ENCODE measurements at regions not wholly inside any gene's neighbourhood (a gene's known extent, or its start where the extent isn't known, plus 50 kb on each side); places are given as distances from the start of the nearest gene placed in this dataset.

- H3K4me2 ChIP-seq (ENCODE audit: insufficient read depth, low read length), result no peak overlapping the region
- H3K4me3 ChIP-seq (ENCODE audit: insufficient read depth, low read length), result no peak overlapping the region
- no peaks in the 10 kb centered on the region for H3K36me3 ChIP-seq (ENCODE audit: insufficient read depth, low read length)
- no peak for TF ChIP-seq CTCF (IDR thresholded peaks at IDR 0.05; ENCODE audit: extremely low read depth, low read depth, low read length)
- DNase-seq (ENCODE audit: insufficient read length, low spot score, missing footprints), result no peak
- no peaks in the 10 kb centered on the region for H3K4me1 ChIP-seq (ENCODE audit: insufficient read depth, low read length)
- no peaks in the 10 kb centered on the region for H3K79me2 ChIP-seq (ENCODE audit: insufficient read depth, low read length)
- no peak overlapping the region for H2AFZ ChIP-seq (ENCODE audit: low read length)
- no peaks in the 10 kb centered on the region for H3K9me3 ChIP-seq (ENCODE audit: low read depth, low read length)
- H3K27ac ChIP-seq (ENCODE audit: low read depth, low read length), result no peak overlapping the region
- no peaks in the 10 kb centered on the region for H3K27me3 ChIP-seq (ENCODE audit: insufficient read depth, low read length)
- no peaks in the 10 kb centered on the region for H4K20me1 ChIP-seq (ENCODE audit: insufficient read depth, low read length)
Measured at GRCh38 chr1:163863731-163864130, 542.0 kb downstream of the NUF2 start.

GRCh38 chr1:163864207-163864606, 542.5 kb downstream of the NUF2 start:
- TF ChIP-seq CTCF (IDR thresholded peaks at IDR 0.05; ENCODE audit: extremely low read depth, low read depth, low read length), result no peak

DNA sequence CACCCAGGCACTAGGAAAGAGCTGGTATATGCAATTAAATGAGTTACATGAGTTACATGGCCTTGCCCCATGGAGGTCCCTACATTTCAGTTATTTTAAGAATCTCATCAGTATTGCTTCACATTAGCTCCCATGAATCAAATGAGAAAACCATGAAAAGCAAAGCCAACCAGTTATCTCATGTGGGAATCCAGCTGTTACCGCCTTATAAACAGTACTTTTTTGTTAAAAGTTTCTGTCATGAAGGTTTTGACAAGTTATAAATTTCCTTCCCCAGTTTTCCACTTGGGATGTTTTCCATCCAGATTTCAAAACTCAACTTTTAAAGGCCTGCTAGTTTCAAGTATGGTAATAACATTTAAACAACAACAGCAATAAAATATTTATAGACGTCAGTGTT, 544.8 kb downstream of the NUF2 start:
- H3K27me3 ChIP-seq (ENCODE audit: insufficient read depth, low read length), result no peaks in the 10 kb centered on the region
- TF ChIP-seq CTCF (IDR thresholded peaks at IDR 0.05; ENCODE audit: extremely low read depth, low read depth, low read length), result no peak
- H2AFZ ChIP-seq (ENCODE audit: low read length), result no peak overlapping the region
- no peak for DNase-seq (ENCODE audit: insufficient read length, low spot score, missing footprints)
- H4K20me1 ChIP-seq (ENCODE audit: insufficient read depth, low read length), result no peaks in the 10 kb centered on the region
- H3K27ac ChIP-seq (ENCODE audit: low read depth, low read length), result no peak overlapping the region
- H3K4me2 ChIP-seq (ENCODE audit: insufficient read depth, low read length), result no peak overlapping the region
- H3K36me3 ChIP-seq (ENCODE audit: insufficient read depth, low read length), result no peaks in the 10 kb centered on the region
- no peaks in the 10 kb centered on the region for H3K79me2 ChIP-seq (ENCODE audit: insufficient read depth, low read length)
- H3K4me1 ChIP-seq (ENCODE audit: insufficient read depth, low read length), result no peaks in the 10 kb centered on the region
- no peaks in the 10 kb centered on the region for H3K9me3 ChIP-seq (ENCODE audit: low read depth, low read length)
- no peak overlapping the region for H3K4me3 ChIP-seq (ENCODE audit: insufficient read depth, low read length)

More at GRCh38 chr1:163864207-163864606, 542.5 kb downstream of the NUF2 start:
- no peak overlapping the region for H2AFZ ChIP-seq (ENCODE audit: low read length)
- no peaks in the 10 kb centered on the region for H3K36me3 ChIP-seq (ENCODE audit: insufficient read depth, low read length)
- no peaks in the 10 kb centered on the region for H3K27me3 ChIP-seq (ENCODE audit: insufficient read depth, low read length)
- H3K27ac ChIP-seq (ENCODE audit: low read depth, low read length), result no peak overlapping the region
- H3K4me2 ChIP-seq (ENCODE audit: insufficient read depth, low read length), result no peak overlapping the region
- H3K4me3 ChIP-seq (ENCODE audit: insufficient read depth, low read length), result no peak overlapping the region
- H3K79me2 ChIP-seq (ENCODE audit: insufficient read depth, low read length), result no peaks in the 10 kb centered on the region
- DNase-seq (ENCODE audit: insufficient read length, low spot score, missing footprints), result no peak
- no peaks in the 10 kb centered on the region for H4K20me1 ChIP-seq (ENCODE audit: insufficient read depth, low read length)
- H3K4me1 ChIP-seq (ENCODE audit: insufficient read depth, low read length), result no peaks in the 10 kb centered on the region
- no peaks in the 10 kb centered on the region for H3K9me3 ChIP-seq (ENCODE audit: low read depth, low read length)

DNA sequence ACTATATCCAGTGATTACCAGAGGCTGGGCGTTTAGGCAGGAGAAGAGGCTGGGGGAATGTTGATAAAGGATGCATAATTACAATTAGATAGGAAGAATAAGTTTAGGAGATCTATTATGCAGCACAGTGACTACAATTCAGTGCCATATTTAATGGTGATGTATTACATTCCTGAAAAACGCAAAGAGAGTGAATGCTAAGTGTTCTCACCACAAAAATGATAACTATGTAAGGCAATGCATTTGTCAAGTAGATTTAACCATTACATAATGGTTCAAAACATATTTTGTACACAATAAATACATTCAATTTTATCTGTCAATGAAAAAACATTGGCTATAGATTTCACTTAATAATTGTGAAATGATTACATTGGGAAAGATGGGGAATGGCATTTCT, 548.9 kb downstream of the NUF2 start:
- H3K4me2 ChIP-seq (ENCODE audit: insufficient read depth, low read length), result no peak overlapping the region
- DNase-seq (ENCODE audit: insufficient read length, low spot score, missing footprints), result no peak
- H3K27me3 ChIP-seq (ENCODE audit: insufficient read depth, low read length), result no peaks in the 10 kb centered on the region
- H3K4me3 ChIP-seq (ENCODE audit: insufficient read depth, low read length), result no peak overlapping the region
- no peak overlapping the region for H2AFZ ChIP-seq (ENCODE audit: low read length)
- TF ChIP-seq CTCF (IDR thresholded peaks at IDR 0.05; ENCODE audit: extremely low read depth, low read depth, low read length), result no peak
- H3K36me3 ChIP-seq (ENCODE audit: insufficient read depth, low read length), result no peaks in the 10 kb centered on the region
- no peaks in the 10 kb centered on the region for H3K9me3 ChIP-seq (ENCODE audit: low read depth, low read length)
- H3K27ac ChIP-seq (ENCODE audit: low read depth, low read length), result no peak overlapping the region
- no peaks in the 10 kb centered on the region for H3K79me2 ChIP-seq (ENCODE audit: insufficient read depth, low read length)
- H3K4me1 ChIP-seq (ENCODE audit: insufficient read depth, low read length), result no peaks in the 10 kb centered on the region
- H4K20me1 ChIP-seq (ENCODE audit: insufficient read depth, low read length), result no peaks in the 10 kb centered on the region
